ENCODE measurements at regions not wholly inside any gene's neighbourhood (a gene's known extent, or its start where the extent isn't known, plus 50 kb on each side); places are given as distances from the start of the nearest gene placed in this dataset.

- TF ChIP-seq, protein P1, sequence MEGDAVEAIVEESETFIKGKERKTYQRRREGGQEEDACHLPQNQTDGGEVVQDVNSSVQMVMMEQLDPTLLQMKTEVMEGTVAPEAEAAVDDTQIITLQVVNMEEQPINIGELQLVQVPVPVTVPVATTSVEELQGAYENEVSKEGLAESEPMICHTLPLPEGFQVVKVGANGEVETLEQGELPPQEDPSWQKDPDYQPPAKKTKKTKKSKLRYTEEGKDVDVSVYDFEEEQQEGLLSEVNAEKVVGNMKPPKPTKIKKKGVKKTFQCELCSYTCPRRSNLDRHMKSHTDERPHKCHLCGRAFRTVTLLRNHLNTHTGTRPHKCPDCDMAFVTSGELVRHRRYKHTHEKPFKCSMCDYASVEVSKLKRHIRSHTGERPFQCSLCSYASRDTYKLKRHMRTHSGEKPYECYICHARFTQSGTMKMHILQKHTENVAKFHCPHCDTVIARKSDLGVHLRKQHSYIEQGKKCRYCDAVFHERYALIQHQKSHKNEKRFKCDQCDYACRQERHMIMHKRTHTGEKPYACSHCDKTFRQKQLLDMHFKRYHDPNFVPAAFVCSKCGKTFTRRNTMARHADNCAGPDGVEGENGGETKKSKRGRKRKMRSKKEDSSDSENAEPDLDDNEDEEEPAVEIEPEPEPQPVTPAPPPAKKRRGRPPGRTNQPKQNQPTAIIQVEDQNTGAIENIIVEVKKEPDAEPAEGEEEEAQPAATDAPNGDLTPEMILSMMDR (IDR thresholded peaks at IDR 0.05): no peak
- TF ChIP-seq, protein P2, sequence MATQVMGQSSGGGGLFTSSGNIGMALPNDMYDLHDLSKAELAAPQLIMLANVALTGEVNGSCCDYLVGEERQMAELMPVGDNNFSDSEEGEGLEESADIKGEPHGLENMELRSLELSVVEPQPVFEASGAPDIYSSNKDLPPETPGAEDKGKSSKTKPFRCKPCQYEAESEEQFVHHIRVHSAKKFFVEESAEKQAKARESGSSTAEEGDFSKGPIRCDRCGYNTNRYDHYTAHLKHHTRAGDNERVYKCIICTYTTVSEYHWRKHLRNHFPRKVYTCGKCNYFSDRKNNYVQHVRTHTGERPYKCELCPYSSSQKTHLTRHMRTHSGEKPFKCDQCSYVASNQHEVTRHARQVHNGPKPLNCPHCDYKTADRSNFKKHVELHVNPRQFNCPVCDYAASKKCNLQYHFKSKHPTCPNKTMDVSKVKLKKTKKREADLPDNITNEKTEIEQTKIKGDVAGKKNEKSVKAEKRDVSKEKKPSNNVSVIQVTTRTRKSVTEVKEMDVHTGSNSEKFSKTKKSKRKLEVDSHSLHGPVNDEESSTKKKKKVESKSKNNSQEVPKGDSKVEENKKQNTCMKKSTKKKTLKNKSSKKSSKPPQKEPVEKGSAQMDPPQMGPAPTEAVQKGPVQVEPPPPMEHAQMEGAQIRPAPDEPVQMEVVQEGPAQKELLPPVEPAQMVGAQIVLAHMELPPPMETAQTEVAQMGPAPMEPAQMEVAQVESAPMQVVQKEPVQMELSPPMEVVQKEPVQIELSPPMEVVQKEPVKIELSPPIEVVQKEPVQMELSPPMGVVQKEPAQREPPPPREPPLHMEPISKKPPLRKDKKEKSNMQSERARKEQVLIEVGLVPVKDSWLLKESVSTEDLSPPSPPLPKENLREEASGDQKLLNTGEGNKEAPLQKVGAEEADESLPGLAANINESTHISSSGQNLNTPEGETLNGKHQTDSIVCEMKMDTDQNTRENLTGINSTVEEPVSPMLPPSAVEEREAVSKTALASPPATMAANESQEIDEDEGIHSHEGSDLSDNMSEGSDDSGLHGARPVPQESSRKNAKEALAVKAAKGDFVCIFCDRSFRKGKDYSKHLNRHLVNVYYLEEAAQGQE (IDR thresholded peaks at IDR 0.05; ENCODE audit: insufficient read depth in 1 of 2, low read depth in 2 of 2, low read length in 1 of 2): no peak
- no peak for TF ChIP-seq POLR2AphosphoS5 (IDR thresholded peaks at IDR 0.05; ENCODE audit: low read depth, low read length)
Observed at GRCh38 chr3:73236867-73237266, 175.4 kb downstream of the EBLN2 start.

Data from Panc1 (cell line).